ENCODE measurements at regions not wholly inside any gene's neighbourhood (a gene's known extent, or its start where the extent isn't known, plus 50 kb on each side); places are given as distances from the start of the nearest gene placed in this dataset.

DNA sequence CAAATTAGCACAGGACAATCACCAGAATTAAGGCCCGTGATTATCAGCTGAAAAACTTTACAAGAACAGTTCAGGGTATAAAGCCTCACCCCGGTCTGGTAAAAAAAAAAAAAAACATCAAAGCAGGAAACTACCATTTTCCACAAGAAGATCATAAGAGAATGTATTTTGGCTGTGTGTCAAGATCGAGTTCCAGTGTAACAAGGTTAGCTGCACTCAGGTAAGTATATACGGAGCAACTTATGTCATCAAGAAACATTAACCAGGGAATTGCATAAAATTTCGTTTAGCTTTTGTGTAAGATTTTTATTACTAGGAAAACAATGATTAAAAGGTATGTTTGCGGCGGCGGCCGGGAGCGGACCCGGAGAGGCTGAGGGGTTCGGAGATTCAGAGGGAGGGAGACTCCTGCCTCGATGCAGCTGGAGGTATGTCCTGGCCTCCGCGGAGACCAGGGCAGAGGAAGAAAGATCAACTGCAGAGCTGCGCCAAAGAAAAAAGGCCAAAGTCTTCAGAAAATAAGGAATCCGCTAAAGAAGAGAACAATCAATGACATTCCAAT lies 533.8 kb upstream of the CNTNAP2 start:
- TF ChIP-seq POLR2AphosphoS5 (IDR thresholded peaks at IDR 0.05) (no peak), TAF1 (IDR thresholded peaks at IDR 0.05; ENCODE audit: low read depth) (no peak), EP300 (conservative IDR thresholded peaks at IDR 0.05; ENCODE audit: poor library complexity, severe bottlenecking) (no peak), EZH2 (IDR thresholded peaks at IDR 0.05; ENCODE audit: borderline replicate concordance, insufficient read depth, low read length, poor library complexity, severe bottlenecking) (no peak), SMC3 (conservative IDR thresholded peaks at IDR 0.05; ENCODE audit: poor library complexity) (no peak), MXI1 (conservative IDR thresholded peaks at IDR 0.05; ENCODE audit: poor library complexity, severe bottlenecking) (no peak), RAD21 (conservative IDR thresholded peaks at IDR 0.05) (no peak), CTCF (IDR thresholded peaks at IDR 0.05; ENCODE audit: poor library complexity, severe bottlenecking) (no peak)
- TF ChIP-seq, protein P1, sequence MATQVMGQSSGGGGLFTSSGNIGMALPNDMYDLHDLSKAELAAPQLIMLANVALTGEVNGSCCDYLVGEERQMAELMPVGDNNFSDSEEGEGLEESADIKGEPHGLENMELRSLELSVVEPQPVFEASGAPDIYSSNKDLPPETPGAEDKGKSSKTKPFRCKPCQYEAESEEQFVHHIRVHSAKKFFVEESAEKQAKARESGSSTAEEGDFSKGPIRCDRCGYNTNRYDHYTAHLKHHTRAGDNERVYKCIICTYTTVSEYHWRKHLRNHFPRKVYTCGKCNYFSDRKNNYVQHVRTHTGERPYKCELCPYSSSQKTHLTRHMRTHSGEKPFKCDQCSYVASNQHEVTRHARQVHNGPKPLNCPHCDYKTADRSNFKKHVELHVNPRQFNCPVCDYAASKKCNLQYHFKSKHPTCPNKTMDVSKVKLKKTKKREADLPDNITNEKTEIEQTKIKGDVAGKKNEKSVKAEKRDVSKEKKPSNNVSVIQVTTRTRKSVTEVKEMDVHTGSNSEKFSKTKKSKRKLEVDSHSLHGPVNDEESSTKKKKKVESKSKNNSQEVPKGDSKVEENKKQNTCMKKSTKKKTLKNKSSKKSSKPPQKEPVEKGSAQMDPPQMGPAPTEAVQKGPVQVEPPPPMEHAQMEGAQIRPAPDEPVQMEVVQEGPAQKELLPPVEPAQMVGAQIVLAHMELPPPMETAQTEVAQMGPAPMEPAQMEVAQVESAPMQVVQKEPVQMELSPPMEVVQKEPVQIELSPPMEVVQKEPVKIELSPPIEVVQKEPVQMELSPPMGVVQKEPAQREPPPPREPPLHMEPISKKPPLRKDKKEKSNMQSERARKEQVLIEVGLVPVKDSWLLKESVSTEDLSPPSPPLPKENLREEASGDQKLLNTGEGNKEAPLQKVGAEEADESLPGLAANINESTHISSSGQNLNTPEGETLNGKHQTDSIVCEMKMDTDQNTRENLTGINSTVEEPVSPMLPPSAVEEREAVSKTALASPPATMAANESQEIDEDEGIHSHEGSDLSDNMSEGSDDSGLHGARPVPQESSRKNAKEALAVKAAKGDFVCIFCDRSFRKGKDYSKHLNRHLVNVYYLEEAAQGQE (IDR thresholded peaks at IDR 0.05; ENCODE audit: borderline replicate concordance): no peak
- Histone ChIP-seq H3K36me3 (ENCODE audit: insufficient read depth, low read length) (no peaks in the 10 kb centered on the region), H3K9ac (ENCODE audit: low read length) (no peak overlapping the region), H4K20me1 (ENCODE audit: insufficient read depth) (no peaks in the 10 kb centered on the region), H3K9me2 (ENCODE audit: insufficient read depth, low read length) (no peaks in the 10 kb centered on the region), H3K4me3 (ENCODE audit: low read length) (no peak overlapping the region), H2AFZ (ENCODE audit: low read depth, low read length) (no peak overlapping the region), H3K9me3 (ENCODE audit: low read length) (no peaks in the 10 kb centered on the region), H3K4me2 (ENCODE audit: low read length) (no peak overlapping the region), H3K79me2 (replicated peaks; ENCODE audit: insufficient read depth, low read length) (no peaks in the 10 kb centered on the region), H3K27me3 (ENCODE audit: insufficient read depth, low read depth, low read length) (no peaks in the 10 kb centered on the region), H3K27ac (ENCODE audit: low read length) (no peak overlapping the region), H3F3A (ENCODE audit: insufficient read depth, low read length, poor library complexity, severe bottlenecking) (no peaks in the 10 kb centered on the region)

DNA sequence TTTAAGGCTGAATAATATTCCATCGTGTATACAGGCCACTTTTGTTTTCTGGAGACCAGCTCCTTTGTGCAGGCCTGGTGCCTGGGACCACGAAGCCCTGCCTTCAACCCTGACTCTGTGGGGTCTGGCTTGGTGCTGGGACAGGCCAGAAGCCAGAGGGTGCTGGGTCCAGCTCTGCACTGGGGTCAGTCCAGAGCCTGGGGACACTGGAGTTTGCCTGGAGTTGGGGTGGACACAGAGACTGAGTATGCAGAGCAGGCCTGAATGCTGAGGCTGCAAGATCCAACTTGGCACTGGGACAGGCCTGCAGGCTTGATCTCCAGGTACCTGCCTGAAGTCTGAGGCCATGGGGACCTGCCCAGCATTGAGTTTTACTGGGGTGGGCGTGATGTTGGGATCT lies 558.8 kb upstream of the CNTNAP2 start:
- Histone ChIP-seq H3F3A (ENCODE audit: insufficient read depth, low read length, poor library complexity, severe bottlenecking) (no peaks in the 10 kb centered on the region), H3K79me2 (replicated peaks; ENCODE audit: insufficient read depth, low read length) (no peaks in the 10 kb centered on the region), H3K4me3 (ENCODE audit: low read length) (no peak overlapping the region), H3K9me2 (ENCODE audit: insufficient read depth, low read length) (no peaks in the 10 kb centered on the region), H3K9me3 (ENCODE audit: low read length) (no peaks in the 10 kb centered on the region), H3K9ac (ENCODE audit: low read length) (no peak overlapping the region), H2AFZ (ENCODE audit: low read depth, low read length) (no peak overlapping the region), H3K36me3 (ENCODE audit: insufficient read depth, low read length) (no peaks in the 10 kb centered on the region), H3K27me3 (ENCODE audit: insufficient read depth, low read depth, low read length) (no peaks in the 10 kb centered on the region), H3K4me2 (ENCODE audit: low read length) (no peak overlapping the region), H4K20me1 (ENCODE audit: insufficient read depth) (no peaks in the 10 kb centered on the region), H3K27ac (ENCODE audit: low read length) (no peak overlapping the region)
- TF ChIP-seq EP300 (conservative IDR thresholded peaks at IDR 0.05; ENCODE audit: poor library complexity, severe bottlenecking): no peak
- no peak for TF ChIP-seq EZH2 (IDR thresholded peaks at IDR 0.05; ENCODE audit: borderline replicate concordance, insufficient read depth, low read length, poor library complexity, severe bottlenecking)
- TF ChIP-seq TAF1 (IDR thresholded peaks at IDR 0.05; ENCODE audit: low read depth): no peak
- no peak for TF ChIP-seq SMC3 (conservative IDR thresholded peaks at IDR 0.05; ENCODE audit: poor library complexity)
- no peak for TF ChIP-seq CTCF (IDR thresholded peaks at IDR 0.05; ENCODE audit: poor library complexity, severe bottlenecking)

Data from neural cell (in vitro differentiated cells).